OCI-LY1 (cell line): ENCODE measurements at regions not wholly inside any gene's neighbourhood (a gene's known extent, or its start where the extent isn't known, plus 50 kb on each side); places are given as distances from the start of the nearest gene placed in this dataset.

Experiments
- CTCF ChIP-seq: fragments of 200-600 bp; sonication (generic), shearing (Covaris generic); IDR thresholded peaks from 2 replicates; pipeline ENCODE4 v1.5.1; 2017; ENCODE audit warnings: mild to moderate bottlenecking, antibody characterized with exemption, low read length, moderate library complexity, mixed read lengths
- EZH2 ChIP-seq: fragments of 200-600 bp; sonication (generic), shearing (Covaris generic); IDR thresholded peaks from 2 replicates; pipeline ENCODE4 v1.8.0; 2017; ENCODE audit warnings: borderline replicate concordance, mixed run types, mild to moderate bottlenecking, antibody characterized with exemption, low read length, moderate library complexity, mixed read lengths

- TF ChIP-seq CTCF (no peak), EZH2 (no peak)
Measured at GRCh38 chr5:30501065-30501464, 692.4 kb upstream of the CDH6 start.
